ENCODE measurements at regions not wholly inside any gene's neighbourhood (a gene's known extent, or its start where the extent isn't known, plus 50 kb on each side); places are given as distances from the start of the nearest gene placed in this dataset.
"Not testable (repeated sequence)": the region's sequence is repeated elsewhere in the genome, so short reads cannot be mapped to it uniquely, and the experiment has no call there.

- H3K27me3 ChIP-seq (ENCODE audit: insufficient read depth, low read length, poor library complexity, severe bottlenecking); H3K4me1 ChIP-seq (ENCODE audit: insufficient read depth, low read length); H3K9me3 ChIP-seq (ENCODE audit: low read length); H3K36me3 ChIP-seq (ENCODE audit: insufficient read depth, low read length); H3K27ac ChIP-seq (ENCODE audit: low read depth, low read length); POLR2A ChIA-PET; H3K36me3 Mint-ChIP-seq; H3K9me3 Mint-ChIP-seq; H3K4me3 ChIP-seq (ENCODE audit: low read length): not testable (repeated sequence)
- peak in 1 of 5 donors; percentile 11 for DNase-seq
- peak overlapping the region; percentile 78 to 94 (median 90) for H3K4me3 Mint-ChIP-seq
- CTCF ChIA-PET = interaction anchor here (1.7 kb wide), 1 partner anchor 71 kb away, joined by 7 read pairs; no protein-coding TSS in a partner anchor
- H3K27me3 Mint-ChIP-seq = peaks cover 4 to 24% of the 10 kb centered on the region in 2 donors
- peak overlapping the region; percentile 88 to 99 (median 96) for H3K27ac Mint-ChIP-seq
- H3K4me1 Mint-ChIP-seq = peaks cover 19 to 24% (median 20%) of the 10 kb centered on the region in 3 donors
Measured at GRCh38 chr11:67884073-67884757, 119.7 kb downstream of the UNC93B1 start.

- POLR2A ChIA-PET; H3K27me3 ChIP-seq (ENCODE audit: insufficient read depth, low read length, poor library complexity, severe bottlenecking): not testable (repeated sequence)
Measured at GRCh38 chr11:67882304-67882703, 121.6 kb downstream of the UNC93B1 start.

GRCh38 chr11:67881836-67882235 lies 122.1 kb downstream of the UNC93B1 start:
- H3K4me1 ChIP-seq (ENCODE audit: insufficient read depth, low read length); H3K27me3 ChIP-seq (ENCODE audit: insufficient read depth, low read length, poor library complexity, severe bottlenecking); POLR2A ChIA-PET; H3K9me3 Mint-ChIP-seq; H3K36me3 Mint-ChIP-seq; H3K27ac Mint-ChIP-seq; H3K36me3 ChIP-seq (ENCODE audit: insufficient read depth, low read length); H3K27ac ChIP-seq (ENCODE audit: low read depth, low read length); DNase-seq; H3K4me3 ChIP-seq (ENCODE audit: low read length); H3K4me3 Mint-ChIP-seq; CTCF ChIA-PET; H3K9me3 ChIP-seq (ENCODE audit: low read length): not testable (repeated sequence)
- peaks cover 18 to 20% (median 19%) of the 10 kb centered on the region in 3 donors for H3K4me1 Mint-ChIP-seq
- peaks cover 9 to 21% of the 10 kb centered on the region in 2 donors for H3K27me3 Mint-ChIP-seq

More at GRCh38 chr11:67882304-67882703, 121.6 kb downstream of the UNC93B1 start:
- H3K27ac Mint-ChIP-seq; H3K4me3 ChIP-seq (ENCODE audit: low read length); H3K9me3 Mint-ChIP-seq; DNase-seq; H3K27ac ChIP-seq (ENCODE audit: low read depth, low read length); H3K4me3 Mint-ChIP-seq; CTCF ChIA-PET; H3K9me3 ChIP-seq (ENCODE audit: low read length); H3K36me3 ChIP-seq (ENCODE audit: insufficient read depth, low read length); H3K4me1 ChIP-seq (ENCODE audit: insufficient read depth, low read length); H3K36me3 Mint-ChIP-seq: not testable (repeated sequence)
- Mint-ChIP-seq H3K27me3 (peaks cover 9 to 25% of the 10 kb centered on the region in 2 donors), H3K4me1 (peaks cover 19 to 22% (median 20%) of the 10 kb centered on the region in 3 donors)

- H3K9me3 Mint-ChIP-seq; H3K4me3 Mint-ChIP-seq; DNase-seq; H3K36me3 ChIP-seq (ENCODE audit: insufficient read depth, low read length); POLR2A ChIA-PET; H3K27ac Mint-ChIP-seq; H3K27me3 ChIP-seq (ENCODE audit: insufficient read depth, low read length, poor library complexity, severe bottlenecking); H3K27ac ChIP-seq (ENCODE audit: low read depth, low read length); H3K36me3 Mint-ChIP-seq; H3K4me3 ChIP-seq (ENCODE audit: low read length); H3K4me1 ChIP-seq (ENCODE audit: insufficient read depth, low read length); H3K9me3 ChIP-seq (ENCODE audit: low read length): not testable (repeated sequence)
- Mint-ChIP-seq H3K27me3 (peaks cover 9 to 15% of the 10 kb centered on the region in 2 donors), H3K4me1 (peaks cover 10 to 20% (median 19%) of the 10 kb centered on the region in 3 donors)
- CTCF ChIA-PET = interaction anchor here (1.3 kb wide), 1 partner anchor 75 kb away, joined by 3 read pairs; no protein-coding TSS in a partner anchor
Measured at GRCh38 chr11:67880594-67881196, 123.2 kb downstream of the UNC93B1 start.

- H3K4me3 ChIP-seq (ENCODE audit: low read length); H3K9me3 ChIP-seq (ENCODE audit: low read length); POLR2A ChIA-PET; H3K4me1 Mint-ChIP-seq; DNase-seq; H3K36me3 Mint-ChIP-seq; H3K9me3 Mint-ChIP-seq; CTCF ChIA-PET; H3K36me3 ChIP-seq (ENCODE audit: insufficient read depth, low read length); H3K4me1 ChIP-seq (ENCODE audit: insufficient read depth, low read length); H3K27ac ChIP-seq (ENCODE audit: low read depth, low read length); H3K27ac Mint-ChIP-seq; H3K4me3 Mint-ChIP-seq; H3K27me3 ChIP-seq (ENCODE audit: insufficient read depth, low read length, poor library complexity, severe bottlenecking): not testable (repeated sequence)
- peaks cover 9 to 17% of the 10 kb centered on the region in 2 donors for H3K27me3 Mint-ChIP-seq
Measured at GRCh38 chr11:67878666-67879065, 125.2 kb downstream of the UNC93B1 start.

- H3K27ac Mint-ChIP-seq; H3K9me3 ChIP-seq (ENCODE audit: low read length); DNase-seq; H3K4me1 ChIP-seq (ENCODE audit: insufficient read depth, low read length); H3K36me3 ChIP-seq (ENCODE audit: insufficient read depth, low read length); H3K4me3 Mint-ChIP-seq; POLR2A ChIA-PET; H3K9me3 Mint-ChIP-seq; H3K27me3 ChIP-seq (ENCODE audit: insufficient read depth, low read length, poor library complexity, severe bottlenecking); H3K27ac ChIP-seq (ENCODE audit: low read depth, low read length); CTCF ChIA-PET; H3K4me1 Mint-ChIP-seq; H3K4me3 ChIP-seq (ENCODE audit: low read length); H3K36me3 Mint-ChIP-seq: not testable (repeated sequence)
- peaks cover 9 to 17% of the 10 kb centered on the region in 2 donors for H3K27me3 Mint-ChIP-seq
Measured at GRCh38 chr11:67877316-67877715, 126.6 kb downstream of the UNC93B1 start.

GRCh38 chr11:67873223-67873622 lies 130.7 kb downstream of the UNC93B1 start:
- peaks cover 16 to 28% of the 10 kb centered on the region in 2 donors for H3K27me3 Mint-ChIP-seq
- POLR2A ChIA-PET; H3K9me3 Mint-ChIP-seq; H3K36me3 ChIP-seq (ENCODE audit: insufficient read depth, low read length); H3K4me1 ChIP-seq (ENCODE audit: insufficient read depth, low read length); H3K27ac Mint-ChIP-seq; H3K4me3 ChIP-seq (ENCODE audit: low read length); H3K27ac ChIP-seq (ENCODE audit: low read depth, low read length); H3K4me3 Mint-ChIP-seq; H3K36me3 Mint-ChIP-seq; DNase-seq; CTCF ChIA-PET; H3K9me3 ChIP-seq (ENCODE audit: low read length); H3K27me3 ChIP-seq (ENCODE audit: insufficient read depth, low read length, poor library complexity, severe bottlenecking); H3K4me1 Mint-ChIP-seq: not testable (repeated sequence)

- peaks cover 14 to 24% of the 10 kb centered on the region in 2 donors for H3K27me3 Mint-ChIP-seq
- H3K27ac ChIP-seq (ENCODE audit: low read depth, low read length); H3K4me3 Mint-ChIP-seq; CTCF ChIA-PET; POLR2A ChIA-PET; H3K36me3 ChIP-seq (ENCODE audit: insufficient read depth, low read length); H3K9me3 Mint-ChIP-seq; H3K27ac Mint-ChIP-seq; H3K36me3 Mint-ChIP-seq; H3K4me1 ChIP-seq (ENCODE audit: insufficient read depth, low read length); H3K27me3 ChIP-seq (ENCODE audit: insufficient read depth, low read length, poor library complexity, severe bottlenecking); H3K4me3 ChIP-seq (ENCODE audit: low read length); H3K9me3 ChIP-seq (ENCODE audit: low read length); DNase-seq; H3K4me1 Mint-ChIP-seq: not testable (repeated sequence)
Measured at GRCh38 chr11:67871168-67871567, 132.7 kb downstream of the UNC93B1 start.

Measured in CD8-positive, alpha-beta memory T cell (primary cell).